HL-60/S4 treated with phorbol 12-myristate 13-acetate at 8.2 ng/mL for 4 days and 3 days (cell line): ENCODE measurements at regions not wholly inside any gene's neighbourhood (a gene's known extent, or its start where the extent isn't known, plus 50 kb on each side); places are given as distances from the start of the nearest gene placed in this dataset.

Experiments used
- in situ Hi-C: fragments of 300-500 bp; cut with MboI; formaldehyde crosslinking; loops from 2 replicates; pipeline ENCODE4 v1.15.0; 2022; ENCODE audit warnings: low sequenced_read_pairs

- in situ Hi-C loops = no loop called here
Measured at GRCh38 chr13:78029901-78030300, 111.3 kb upstream of the EDNRB start.

GRCh38 chr13:78028960-78029359 lies 110.3 kb upstream of the EDNRB start:
- in situ Hi-C loops = no loop called here

- in situ Hi-C loops = no loop called here
Measured at GRCh38 chr13:78024996-78025395, 106.4 kb upstream of the EDNRB start.

GRCh38 chr13:78022164-78022877 lies 103.7 kb upstream of the EDNRB start:
- in situ Hi-C loops = no loop called here

GRCh38 chr13:78020861-78021260 lies 102.2 kb upstream of the EDNRB start:
- in situ Hi-C loops = no loop called here

GRCh38 chr13:78015782-78016181 lies 97.2 kb upstream of the EDNRB start:
- in situ Hi-C loops = no loop called here

GRCh38 chr13:78012046-78012445 lies 93.4 kb upstream of the EDNRB start:
- in situ Hi-C loops = no loop called here

- in situ Hi-C loops = no loop called here
Measured at GRCh38 chr13:78004821-78005220, 86.2 kb upstream of the EDNRB start.

- in situ Hi-C loops = no loop called here
Measured at GRCh38 chr13:77999746-78000145, 81.1 kb upstream of the EDNRB start.

GRCh38 chr13:77994166-77994565 lies 75.5 kb upstream of the EDNRB start:
- in situ Hi-C loops = no loop called here

GRCh38 chr13:77991003-77991402 lies 72.4 kb upstream of the EDNRB start:
- in situ Hi-C loops = no loop called here

- in situ Hi-C loops = no loop called here
Measured at GRCh38 chr13:77989281-77989680, 70.7 kb upstream of the EDNRB start.

- in situ Hi-C loops = no loop called here
Measured at GRCh38 chr13:77988355-77988754, 69.7 kb upstream of the EDNRB start.

GRCh38 chr13:77986713-77987112 lies 68.1 kb upstream of the EDNRB start:
- in situ Hi-C loops = no loop called here

GRCh38 chr13:77985866-77986636 lies 67.4 kb upstream of the EDNRB start:
- in situ Hi-C loops = no loop called here

- in situ Hi-C loops = no loop called here
Measured at GRCh38 chr13:77981281-77981881, 62.8 kb upstream of the EDNRB start.

- in situ Hi-C loops = no loop called here
Measured at GRCh38 chr13:77980592-77980991, 62.0 kb upstream of the EDNRB start.

- in situ Hi-C loops = no loop called here
Measured at GRCh38 chr13:77979721-77980385, 61.2 kb upstream of the EDNRB start.

GRCh38 chr13:77975358-77976042 lies 56.9 kb upstream of the EDNRB start:
- in situ Hi-C loops = no loop called here

- in situ Hi-C loops = no loop called here
Measured at GRCh38 chr13:77969299-77969698, 50.7 kb upstream of the EDNRB start.
